ENCODE measurements at regions not wholly inside any gene's neighbourhood (a gene's known extent, or its start where the extent isn't known, plus 50 kb on each side); places are given as distances from the start of the nearest gene placed in this dataset.

GRCh38 chr12:30818562-30818961 is 63.8 kb upstream of the CAPRIN2 start:
- no peaks in the 10 kb centered on the region for H3K36me3 Mint-ChIP-seq (ENCODE audit: low read depth)
- H3K4me3 Mint-ChIP-seq, result peak overlapping the region; percentile 28
- H3K4me1 Mint-ChIP-seq, result peaks cover 32% of the 10 kb centered on the region
- H3K9me3 Mint-ChIP-seq, result no peaks in the 10 kb centered on the region
- peak overlapping the region; percentile 29 for H3K27ac Mint-ChIP-seq (ENCODE audit: unreplicated experiment)
- no peak for DNase-seq (ENCODE audit: low read depth, low spot score)
- H3K27me3 Mint-ChIP-seq (ENCODE audit: low read depth), result peaks cover 3% of the 10 kb centered on the region
- TF ChIP-seq, protein P1, sequence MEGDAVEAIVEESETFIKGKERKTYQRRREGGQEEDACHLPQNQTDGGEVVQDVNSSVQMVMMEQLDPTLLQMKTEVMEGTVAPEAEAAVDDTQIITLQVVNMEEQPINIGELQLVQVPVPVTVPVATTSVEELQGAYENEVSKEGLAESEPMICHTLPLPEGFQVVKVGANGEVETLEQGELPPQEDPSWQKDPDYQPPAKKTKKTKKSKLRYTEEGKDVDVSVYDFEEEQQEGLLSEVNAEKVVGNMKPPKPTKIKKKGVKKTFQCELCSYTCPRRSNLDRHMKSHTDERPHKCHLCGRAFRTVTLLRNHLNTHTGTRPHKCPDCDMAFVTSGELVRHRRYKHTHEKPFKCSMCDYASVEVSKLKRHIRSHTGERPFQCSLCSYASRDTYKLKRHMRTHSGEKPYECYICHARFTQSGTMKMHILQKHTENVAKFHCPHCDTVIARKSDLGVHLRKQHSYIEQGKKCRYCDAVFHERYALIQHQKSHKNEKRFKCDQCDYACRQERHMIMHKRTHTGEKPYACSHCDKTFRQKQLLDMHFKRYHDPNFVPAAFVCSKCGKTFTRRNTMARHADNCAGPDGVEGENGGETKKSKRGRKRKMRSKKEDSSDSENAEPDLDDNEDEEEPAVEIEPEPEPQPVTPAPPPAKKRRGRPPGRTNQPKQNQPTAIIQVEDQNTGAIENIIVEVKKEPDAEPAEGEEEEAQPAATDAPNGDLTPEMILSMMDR (conservative IDR thresholded peaks at IDR 0.05), result no peak

DNA sequence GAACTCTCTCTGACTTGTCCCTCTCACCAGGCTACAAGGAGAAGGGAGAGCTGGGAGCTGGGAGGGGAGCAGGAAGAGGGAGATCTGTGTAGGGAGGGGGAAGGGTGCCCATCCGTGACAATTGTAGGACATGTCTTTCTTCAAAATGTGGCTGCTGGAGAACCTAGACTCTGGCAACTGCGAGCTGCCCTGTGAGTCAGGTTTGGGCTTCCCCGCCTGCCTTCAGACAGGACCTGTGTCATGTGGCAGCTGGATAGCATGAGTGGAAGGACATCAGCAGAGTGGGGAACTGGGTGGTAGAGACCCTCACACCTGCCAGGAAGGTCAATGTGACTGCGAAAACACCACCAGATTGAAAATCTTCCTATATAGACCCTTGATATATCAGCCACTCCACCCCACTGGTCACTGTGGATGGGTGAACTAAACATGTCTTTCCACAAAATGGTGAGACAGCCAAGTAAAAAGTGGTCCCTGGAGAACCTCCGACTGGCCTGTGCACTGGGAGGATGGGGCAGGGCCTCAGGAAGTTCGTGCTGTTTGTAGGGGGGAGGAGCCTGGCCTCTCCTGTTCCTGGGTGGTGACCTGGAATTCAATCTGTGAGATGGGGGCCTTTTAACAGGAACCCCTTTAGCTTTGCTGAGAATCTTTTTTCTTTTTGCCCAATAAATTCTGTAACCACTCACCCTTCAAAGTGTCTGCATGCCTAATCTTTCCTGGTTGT is 62.2 kb upstream of the CAPRIN2 start:
- no peak overlapping the region for H3K4me3 Mint-ChIP-seq
- no peaks in the 10 kb centered on the region for H3K27me3 Mint-ChIP-seq (ENCODE audit: low read depth)
- peaks cover 18% of the 10 kb centered on the region for H3K4me1 Mint-ChIP-seq
- H3K36me3 Mint-ChIP-seq (ENCODE audit: low read depth), result no peaks in the 10 kb centered on the region
- TF ChIP-seq, protein P1 (conservative IDR thresholded peaks at IDR 0.05), result no peak
- H3K9me3 Mint-ChIP-seq, result no peaks in the 10 kb centered on the region
- peak overlapping the region; percentile 27 for H3K27ac Mint-ChIP-seq (ENCODE audit: unreplicated experiment)
- DNase-seq (ENCODE audit: low read depth, low spot score), result no peak

DNA sequence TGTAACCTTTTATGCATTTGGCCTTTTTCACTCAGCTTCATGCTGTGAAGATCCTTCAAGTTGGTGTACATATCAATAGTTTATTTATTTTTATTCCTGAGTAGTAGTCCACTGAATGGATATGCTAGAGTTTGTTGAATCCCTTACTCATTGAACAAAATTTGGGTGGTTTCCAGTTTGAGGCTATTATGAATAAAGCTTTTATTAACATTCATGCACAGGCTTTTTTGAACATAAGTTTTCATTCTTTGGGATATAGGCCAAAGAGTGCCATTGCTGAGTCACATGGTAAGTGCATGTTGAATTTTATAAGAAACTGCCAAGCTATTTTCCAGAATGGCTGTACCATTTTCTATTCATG is 59.5 kb upstream of the CAPRIN2 start:
- Mint-ChIP-seq H3K4me1 (no peaks in the 10 kb centered on the region), H3K9me3 (no peaks in the 10 kb centered on the region), H3K27me3 (ENCODE audit: low read depth) (no peaks in the 10 kb centered on the region), H3K4me3 (no peak overlapping the region), H3K36me3 (ENCODE audit: low read depth) (no peaks in the 10 kb centered on the region), H3K27ac (ENCODE audit: unreplicated experiment) (no peak overlapping the region)
- TF ChIP-seq, protein P1 (conservative IDR thresholded peaks at IDR 0.05), result no peak
- DNase-seq (ENCODE audit: low read depth, low spot score), result no peak

DNA sequence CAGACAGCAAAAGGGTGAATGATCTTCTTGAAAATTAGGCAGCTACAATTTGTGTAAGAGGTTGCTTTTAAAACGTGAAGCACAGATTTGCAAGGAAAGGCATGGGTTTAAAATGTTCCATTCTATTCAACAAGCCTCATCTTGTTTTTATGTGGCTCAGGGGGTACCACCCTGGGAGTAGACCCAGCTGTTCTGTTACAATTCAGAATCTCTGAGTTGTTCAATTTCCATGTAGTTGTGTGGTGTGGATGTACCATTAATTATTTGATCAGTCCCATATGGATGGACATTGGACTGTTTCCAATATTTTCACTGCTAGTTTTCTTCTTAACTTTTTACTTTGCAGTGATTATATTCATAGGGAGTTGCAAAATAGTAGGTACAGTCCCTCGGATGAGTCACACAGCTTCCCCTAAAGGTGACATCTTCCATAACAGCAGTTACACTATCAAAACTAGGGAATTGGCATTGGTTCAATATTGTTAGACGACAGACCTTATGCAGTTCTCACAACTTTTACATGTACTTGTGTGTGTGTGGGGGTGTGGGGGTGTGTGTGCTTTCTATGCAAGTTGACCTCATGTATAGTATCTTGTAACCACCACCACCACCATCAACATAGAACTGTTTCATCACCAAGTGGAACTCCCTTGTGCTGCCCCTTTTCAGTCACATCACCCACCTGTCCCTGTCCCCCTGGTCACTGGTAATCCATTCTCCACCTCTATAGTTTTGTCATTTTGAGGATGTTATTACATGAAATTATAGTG is 59.0 kb upstream of the CAPRIN2 start:
- H3K4me1 Mint-ChIP-seq, result no peaks in the 10 kb centered on the region
- TF ChIP-seq, protein P1 (conservative IDR thresholded peaks at IDR 0.05), result no peak

DNA sequence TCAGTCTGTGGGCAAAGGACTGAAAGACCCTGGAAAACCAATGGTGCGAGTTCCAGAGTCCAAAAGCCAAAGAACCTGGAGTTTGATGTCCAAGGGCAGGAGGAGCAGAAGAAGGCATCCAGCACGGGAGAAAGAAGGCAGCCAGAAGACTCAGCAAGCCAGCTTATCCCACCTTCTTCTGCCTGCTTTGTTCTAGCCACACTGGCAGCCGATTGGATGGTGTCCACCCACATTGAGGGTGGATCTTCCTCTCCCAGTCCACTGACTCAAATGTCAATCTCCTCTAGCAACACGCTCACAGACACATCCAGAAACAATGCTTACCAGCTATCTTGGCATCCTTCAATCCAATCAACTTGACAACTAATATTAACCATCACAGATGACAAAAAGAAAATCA is 57.2 kb upstream of the CAPRIN2 start:
- Mint-ChIP-seq H3K4me3 (no peak overlapping the region), H3K27ac (ENCODE audit: unreplicated experiment) (no peak overlapping the region), H3K27me3 (ENCODE audit: low read depth) (no peaks in the 10 kb centered on the region), H3K4me1 (peaks cover 4% of the 10 kb centered on the region), H3K36me3 (ENCODE audit: low read depth) (peaks cover 3% of the 10 kb centered on the region), H3K9me3 (peaks cover 6% of the 10 kb centered on the region)
- TF ChIP-seq, protein P1 (conservative IDR thresholded peaks at IDR 0.05), result no peak
- no peak for DNase-seq (ENCODE audit: low read depth, low spot score)

More for the DNA sequence above, 59.0 kb upstream of the CAPRIN2 start:
- Mint-ChIP-seq H3K36me3 (ENCODE audit: low read depth) (no peaks in the 10 kb centered on the region), H3K9me3 (peaks cover under 1% of the 10 kb centered on the region), H3K4me3 (no peak overlapping the region), H3K27me3 (ENCODE audit: low read depth) (no peaks in the 10 kb centered on the region), H3K27ac (ENCODE audit: unreplicated experiment) (no peak overlapping the region)
- no peak for DNase-seq (ENCODE audit: low read depth, low spot score)

Data from neural crest cell (in vitro differentiated cells).